HUES64 (cell line): ENCODE measurements at regions not wholly inside any gene's neighbourhood (a gene's known extent, or its start where the extent isn't known, plus 50 kb on each side); places are given as distances from the start of the nearest gene placed in this dataset.

Experiments
- H3K27ac ChIP-seq: 2 replicates; pipeline ENCODE4 v1.7.0; 2013; ENCODE audit warnings: low read depth, low read length, inconsistent platforms
- H3K27me3 ChIP-seq: 2 replicates; pipeline ENCODE4 v1.6.1; 2013; ENCODE audit warnings: mild to moderate bottlenecking, low read length; ENCODE audit not compliant: insufficient read depth
- H3K36me3 ChIP-seq: 2 replicates; pipeline ENCODE4 v1.6.1; 2013; ENCODE audit warnings: mild to moderate bottlenecking, low read length; ENCODE audit not compliant: insufficient read depth
- H3K4me1 ChIP-seq: 2 replicates; pipeline ENCODE4 v1.6.1; 2013; ENCODE audit warnings: mild to moderate bottlenecking, low read length, moderate library complexity; ENCODE audit not compliant: insufficient read depth
- H3K4me3 ChIP-seq: 2 replicates; pipeline ENCODE4 v1.5.1; 2013; ENCODE audit warnings: mild to moderate bottlenecking, low read length, moderate library complexity
- H3K9ac ChIP-seq: 2 replicates; pipeline ENCODE4 v1.6.1; 2013; ENCODE audit warnings: mild to moderate bottlenecking, low read depth, low read length
- H3K9me3 ChIP-seq: 2 replicates; pipeline ENCODE4 v1.6.1; 2013; ENCODE audit warnings: low read depth, low read length; ENCODE audit not compliant: insufficient read depth
- WGBS: fragments of 150-250, 120-280 bp; methylation state at CpG from one replicate; pipeline ENCODE4 v1.1.7; 2013; ENCODE audit warnings: missing lambda C conversion rate; 5-methylcytosine and 5-hydroxymethylcytosine counted together

DNA sequence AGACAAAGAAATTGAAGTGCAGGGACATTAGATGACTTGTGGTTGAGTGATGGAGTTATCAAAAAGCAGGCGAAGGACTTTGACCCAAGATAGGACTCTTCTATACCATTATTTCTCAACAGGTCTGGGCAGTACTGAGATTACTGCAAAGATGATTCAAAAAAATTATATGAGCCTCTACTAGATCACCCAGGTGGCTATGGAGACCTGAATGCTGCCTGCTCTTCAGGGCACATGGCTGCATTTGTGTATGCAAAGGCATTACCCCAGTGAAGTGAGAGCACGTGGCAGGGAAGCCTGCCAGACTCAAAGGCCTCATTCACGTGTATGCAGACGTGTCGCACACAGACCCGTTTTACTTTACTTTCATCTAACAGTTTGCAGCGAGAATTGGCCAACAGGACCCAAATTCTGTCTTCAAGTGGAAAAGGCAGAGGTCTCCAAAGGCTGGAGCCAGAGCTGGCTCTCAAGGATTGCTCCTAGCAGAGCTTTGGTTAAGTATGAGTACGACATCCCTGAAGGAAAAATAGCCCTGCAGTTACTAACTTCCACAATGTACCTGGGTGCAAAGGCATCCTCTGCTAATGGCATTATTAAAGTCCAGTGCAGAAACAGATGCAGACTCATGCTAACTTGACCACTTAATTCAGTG is 113.8 kb upstream of the ARMC2 start:
- H3K27ac ChIP-seq, result no peak overlapping the region

GRCh38 chr6:108735310-108736001 is 112.8 kb upstream of the ARMC2 start:
- Histone ChIP-seq H3K9ac (no peak overlapping the region), H3K27me3 (no peaks in the 10 kb centered on the region; the same call in 1 of the 2 replicates), H3K4me1 (peaks cover 47% of the 10 kb centered on the region), H3K27ac (no peak overlapping the region), H3K4me3 (no peak overlapping the region), H3K36me3 (no peaks in the 10 kb centered on the region), H3K9me3 (no peaks in the 10 kb centered on the region)
- WGBS, result 97% methylated on average over 2 of the region's 2 CpGs

More for the DNA sequence above, 113.8 kb upstream of the ARMC2 start:
- H3K9me3 ChIP-seq, result no peaks in the 10 kb centered on the region
- WGBS, result 71% methylated on average over 8 of the region's 8 CpGs
- peaks cover 52% of the 10 kb centered on the region for H3K4me1 ChIP-seq
- H3K4me3 ChIP-seq, result no peak overlapping the region
- H3K27me3 ChIP-seq, result peaks cover 5% of the 10 kb centered on the region; the same call in 1 of the 2 replicates
- H3K36me3 ChIP-seq, result no peaks in the 10 kb centered on the region
- H3K9ac ChIP-seq, result no peak overlapping the region

DNA sequence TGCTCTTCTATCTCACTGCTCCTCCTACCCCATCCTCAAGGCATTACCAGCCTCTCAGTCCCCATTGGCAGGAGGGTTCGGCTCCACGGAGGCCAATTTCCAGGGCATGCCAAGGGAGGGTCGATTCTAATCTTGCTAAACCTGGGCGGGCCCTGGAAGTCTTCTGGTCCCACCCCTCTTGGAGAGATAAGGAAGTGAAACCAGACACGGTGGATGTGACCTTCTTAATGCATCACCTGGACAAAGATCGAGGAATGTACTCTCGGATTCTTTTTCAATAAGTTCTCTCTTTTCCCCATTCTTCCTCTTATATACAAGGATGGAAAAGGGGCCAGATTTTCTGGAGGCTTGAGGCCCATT is 112.2 kb upstream of the ARMC2 start:
- H3K27me3 ChIP-seq, result no peaks in the 10 kb centered on the region; the same call in 1 of the 2 replicates
- no peaks in the 10 kb centered on the region for H3K36me3 ChIP-seq
- 58% methylated on average over 7 of the region's 7 CpGs for WGBS
- no peak overlapping the region for H3K4me3 ChIP-seq
- H3K9me3 ChIP-seq, result no peaks in the 10 kb centered on the region
- 0 out of 2 replicates have a peak overlapping the region, but pooled peaks have one; percentile 3 for H3K27ac ChIP-seq
- H3K4me1 ChIP-seq, result peaks cover 41% of the 10 kb centered on the region
- H3K9ac ChIP-seq, result no peak overlapping the region

GRCh38 chr6:108736832-108737231 is 111.4 kb upstream of the ARMC2 start:
- no peak overlapping the region for H3K4me3 ChIP-seq
- H3K27me3 ChIP-seq, result no peaks in the 10 kb centered on the region; the same call in 1 of the 2 replicates
- whole genome bisulfite sequencing, result 30% methylated on average over 4 of the region's 4 CpGs
- no peak overlapping the region for H3K27ac ChIP-seq
- H3K36me3 ChIP-seq, result no peaks in the 10 kb centered on the region
- H3K9ac ChIP-seq, result no peak overlapping the region
- H3K9me3 ChIP-seq, result no peaks in the 10 kb centered on the region
- peaks cover 33% of the 10 kb centered on the region for H3K4me1 ChIP-seq

DNA sequence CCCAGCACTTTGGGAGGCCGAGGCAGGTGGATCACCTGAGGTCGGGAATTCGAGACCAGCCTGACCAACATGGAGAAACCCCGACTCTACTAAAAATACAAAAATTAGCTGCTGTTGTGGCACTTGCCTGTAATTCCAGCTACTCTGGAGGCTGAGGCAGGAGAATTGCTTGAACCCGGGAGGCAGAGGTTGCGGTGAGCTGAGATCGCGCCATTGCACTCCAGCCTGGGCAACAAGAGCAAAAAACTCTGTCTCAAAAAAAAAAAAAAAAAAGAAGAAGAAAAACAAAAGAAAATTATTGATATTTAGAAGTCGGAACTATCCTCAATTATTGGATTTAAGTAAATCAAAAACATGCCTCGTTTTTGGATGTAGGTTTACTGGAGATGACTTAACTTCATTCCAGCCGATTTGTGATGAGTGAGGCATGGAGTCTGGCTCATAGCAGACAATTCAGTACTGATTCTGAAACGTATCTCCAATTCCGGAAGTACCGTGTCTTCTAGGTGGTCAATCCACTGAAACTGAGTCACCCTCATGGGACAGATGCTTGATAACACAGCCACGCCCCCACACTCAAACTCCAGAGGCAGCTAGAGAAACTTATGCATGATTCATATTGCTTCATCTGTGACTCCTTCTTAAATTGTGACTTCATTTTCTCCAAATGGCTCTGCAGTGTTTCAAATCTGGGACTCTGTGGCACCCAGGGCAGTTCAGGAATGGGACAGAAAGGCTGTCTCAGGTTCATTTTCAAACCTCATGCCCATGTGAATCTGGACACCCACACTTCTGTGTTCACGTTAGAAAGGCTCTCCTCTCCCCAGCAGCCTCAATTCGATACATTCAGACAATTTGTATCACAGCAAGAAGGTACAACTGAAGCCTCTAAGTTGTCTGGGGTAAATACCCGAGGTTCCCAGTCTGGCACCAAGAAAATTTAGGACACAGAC is 110.4 kb upstream of the ARMC2 start:
- Histone ChIP-seq H3K9ac (no peak overlapping the region), H3K9me3 (no peaks in the 10 kb centered on the region), H3K4me1 (peaks cover 29% of the 10 kb centered on the region), H3K36me3 (no peaks in the 10 kb centered on the region), H3K4me3 (no peak overlapping the region), H3K27ac (no peak overlapping the region), H3K27me3 (no peaks in the 10 kb centered on the region; the same call in 1 of the 2 replicates)
- WGBS, result 92% methylated on average over 16 of the region's 18 CpGs

DNA sequence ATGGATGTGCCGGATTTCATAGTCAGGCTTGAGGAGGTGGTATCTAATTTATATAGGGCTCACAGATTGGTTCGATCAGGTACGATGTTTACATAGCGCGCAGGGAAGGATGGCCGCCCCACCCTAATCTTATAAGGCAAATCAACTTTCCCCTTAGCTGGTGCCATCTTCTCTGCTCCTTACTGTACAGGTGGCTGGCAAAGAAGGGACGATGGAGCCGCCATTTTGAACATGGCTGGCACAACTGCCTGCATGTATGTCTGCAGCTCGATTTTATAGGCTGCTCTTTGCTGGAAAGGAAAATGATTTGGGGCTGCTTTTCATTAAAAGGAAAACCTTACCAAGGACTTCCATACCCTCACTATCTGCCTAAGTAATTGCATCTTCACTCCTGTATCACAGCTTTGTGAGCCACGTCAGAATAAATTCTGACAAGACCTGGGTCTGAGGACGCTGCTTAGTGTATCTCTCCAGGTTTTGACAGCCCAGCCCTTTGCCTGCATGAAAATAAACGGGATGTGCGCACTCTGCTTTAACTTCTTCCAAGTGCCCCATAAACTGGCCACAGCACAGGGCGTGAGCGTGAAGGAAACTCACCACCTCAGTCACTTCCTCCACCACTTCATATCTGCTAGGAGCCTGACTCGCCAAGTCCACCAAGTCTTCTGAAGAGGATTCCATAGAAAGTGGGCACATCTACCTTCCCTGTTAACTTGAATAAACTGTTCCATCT is 109.4 kb upstream of the ARMC2 start:
- no peak overlapping the region for H3K9ac ChIP-seq

DNA sequence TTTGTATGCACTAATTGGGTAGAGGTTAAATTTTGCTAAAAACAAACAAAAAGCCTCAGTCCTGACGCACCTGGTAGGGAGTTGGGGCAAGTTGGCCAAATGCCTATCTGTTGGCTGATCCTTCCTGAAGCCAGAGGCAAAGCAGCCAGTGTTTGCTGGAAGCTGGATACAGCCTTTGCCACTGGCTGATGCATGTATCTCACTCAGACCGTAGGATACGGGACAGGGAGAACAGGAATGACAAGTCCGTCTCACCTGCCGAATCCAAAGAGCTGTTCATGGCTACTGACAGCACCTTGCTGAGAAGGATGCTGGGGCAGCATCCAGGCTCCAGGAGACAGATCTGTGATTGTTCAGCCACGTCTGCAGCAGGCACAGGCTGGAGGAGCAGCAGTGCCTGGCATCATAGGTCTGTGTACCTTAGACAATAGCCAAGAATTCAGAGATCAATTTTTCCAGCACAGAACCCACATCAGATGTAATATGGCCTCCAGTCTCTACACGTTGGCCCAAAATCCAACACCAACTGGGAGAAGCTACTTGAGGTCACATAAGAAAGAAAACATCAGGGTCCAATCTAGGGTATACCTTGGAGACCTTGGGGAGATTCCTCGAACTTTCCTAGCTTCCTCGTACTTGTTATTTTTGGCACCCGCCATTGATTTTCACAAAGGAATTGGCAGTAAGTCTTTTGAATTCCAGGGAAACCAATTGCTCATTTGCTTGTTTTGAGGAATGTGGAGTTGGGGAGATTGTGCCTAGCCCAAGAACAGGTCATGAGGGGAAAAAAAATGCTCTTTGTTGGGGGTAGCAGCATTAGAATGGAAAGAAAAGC is 108.5 kb upstream of the ARMC2 start:
- Histone ChIP-seq H3K36me3 (no peaks in the 10 kb centered on the region), H3K9ac (no peak overlapping the region), H3K27ac (no peak overlapping the region), H3K9me3 (no peaks in the 10 kb centered on the region), H3K27me3 (no peaks in the 10 kb centered on the region; the same call in 1 of the 2 replicates), H3K4me1 (peaks cover 19% of the 10 kb centered on the region), H3K4me3 (no peak overlapping the region)
- whole genome bisulfite sequencing, result 94% methylated on average over 10 of the region's 10 CpGs

More for the DNA sequence above, 109.4 kb upstream of the ARMC2 start:
- no peak overlapping the region for H3K4me3 ChIP-seq
- H3K27ac ChIP-seq, result no peak overlapping the region
- 95% methylated on average over 16 of the region's 16 CpGs for WGBS
- H3K36me3 ChIP-seq, result no peaks in the 10 kb centered on the region
- H3K27me3 ChIP-seq, result no peaks in the 10 kb centered on the region; the same call in 1 of the 2 replicates
- H3K4me1 ChIP-seq, result peaks cover 23% of the 10 kb centered on the region
- H3K9me3 ChIP-seq, result no peaks in the 10 kb centered on the region

DNA sequence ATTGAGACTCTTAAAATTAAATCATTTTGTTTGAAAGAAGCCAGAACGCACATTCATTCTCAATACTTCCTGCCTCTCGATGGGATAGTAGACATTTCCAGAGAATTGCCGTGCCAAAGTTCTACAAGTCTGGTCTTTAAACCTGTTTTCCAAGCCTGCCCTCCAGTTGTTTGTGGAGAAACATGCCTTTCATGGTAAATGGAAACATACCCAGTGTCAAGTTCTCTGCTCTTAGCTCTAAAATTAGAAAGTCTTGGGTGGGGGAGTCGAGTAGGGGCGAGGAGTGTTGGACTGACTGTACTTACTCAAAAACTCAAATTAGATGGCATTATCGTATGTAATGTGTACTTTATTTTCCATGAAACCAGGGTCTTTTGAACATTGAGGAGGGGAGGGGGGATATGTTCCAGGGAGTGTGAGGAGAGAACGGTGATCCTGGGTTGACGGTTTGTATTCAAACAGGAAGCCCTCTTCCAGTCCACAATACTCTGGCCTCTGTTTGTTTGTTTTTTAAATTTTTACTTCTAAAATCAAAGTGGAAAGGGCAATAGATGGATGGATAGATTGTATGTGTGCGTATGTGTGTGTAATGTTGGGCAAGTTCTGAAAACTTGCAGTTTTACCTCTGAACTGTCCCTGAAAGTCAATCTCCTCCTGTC is 106.8 kb upstream of the ARMC2 start:
- H3K4me3 ChIP-seq, result no peak overlapping the region
- WGBS, result 90% methylated on average over 9 of the region's 9 CpGs
- H3K27me3 ChIP-seq, result no peaks in the 10 kb centered on the region
- no peaks in the 10 kb centered on the region for H3K9me3 ChIP-seq
- H3K36me3 ChIP-seq, result no peaks in the 10 kb centered on the region
- H3K9ac ChIP-seq, result no peak overlapping the region
- H3K27ac ChIP-seq, result no peak overlapping the region
- peaks cover 12% of the 10 kb centered on the region for H3K4me1 ChIP-seq

- H3K4me1 ChIP-seq, result peaks cover 9% of the 10 kb centered on the region
- H3K27me3 ChIP-seq, result no peaks in the 10 kb centered on the region
- no peak overlapping the region for H3K27ac ChIP-seq
- no peaks in the 10 kb centered on the region for H3K9me3 ChIP-seq
- H3K9ac ChIP-seq, result no peak overlapping the region
- H3K4me3 ChIP-seq, result no peak overlapping the region
- 85% methylated on average over 2 of the region's 2 CpGs for WGBS
- H3K36me3 ChIP-seq, result no peaks in the 10 kb centered on the region
These were observed 106.2 kb upstream of the ARMC2 start for GRCh38 chr6:108742041-108742440.
